ENCODE measurements at regions not wholly inside any gene's neighbourhood (a gene's known extent, or its start where the extent isn't known, plus 50 kb on each side); places are given as distances from the start of the nearest gene placed in this dataset.

DNA sequence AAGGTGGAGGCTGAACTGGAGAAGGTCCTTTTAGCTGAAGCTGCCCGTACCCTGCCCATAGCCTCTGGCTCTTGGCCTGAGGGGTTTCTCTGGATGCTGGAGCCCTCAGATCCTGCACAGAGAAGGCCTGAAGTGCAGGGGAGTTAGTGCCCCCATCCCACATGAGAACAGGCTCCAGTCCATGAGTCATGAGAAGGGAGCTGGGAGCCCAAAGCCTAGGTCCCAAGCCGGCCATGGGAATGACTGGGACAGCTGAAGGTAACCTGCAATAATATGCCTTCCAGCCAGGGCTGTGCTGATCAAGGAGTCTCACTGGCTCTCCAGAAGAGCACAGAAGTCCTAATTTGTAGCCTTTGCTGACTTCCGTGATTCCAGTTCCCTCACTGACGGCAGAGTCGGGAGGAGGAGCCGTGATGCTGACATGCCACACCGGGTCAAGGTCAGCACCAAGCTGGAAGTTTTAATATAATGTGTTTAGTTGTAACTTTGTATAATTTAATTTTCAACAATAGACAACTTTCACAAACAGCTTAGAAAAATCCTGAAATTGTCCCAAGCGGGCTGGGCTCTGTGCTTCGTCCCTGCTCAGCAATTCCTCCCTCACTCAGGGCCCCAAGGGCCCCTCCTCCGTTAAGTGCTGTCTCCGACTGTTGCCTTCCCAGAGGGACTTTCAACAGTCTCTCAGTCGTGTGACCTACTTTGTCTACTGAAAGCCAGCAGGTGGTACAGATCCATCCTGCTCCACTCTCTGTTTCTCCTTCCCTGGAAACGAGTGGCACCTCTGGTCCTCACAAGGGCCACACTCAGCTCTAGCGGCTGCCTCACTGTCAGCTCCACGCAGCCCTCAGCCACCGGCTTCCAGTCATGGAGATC is 387.8 kb downstream of the GADD45G start:
- TF ChIP-seq, protein P1, sequence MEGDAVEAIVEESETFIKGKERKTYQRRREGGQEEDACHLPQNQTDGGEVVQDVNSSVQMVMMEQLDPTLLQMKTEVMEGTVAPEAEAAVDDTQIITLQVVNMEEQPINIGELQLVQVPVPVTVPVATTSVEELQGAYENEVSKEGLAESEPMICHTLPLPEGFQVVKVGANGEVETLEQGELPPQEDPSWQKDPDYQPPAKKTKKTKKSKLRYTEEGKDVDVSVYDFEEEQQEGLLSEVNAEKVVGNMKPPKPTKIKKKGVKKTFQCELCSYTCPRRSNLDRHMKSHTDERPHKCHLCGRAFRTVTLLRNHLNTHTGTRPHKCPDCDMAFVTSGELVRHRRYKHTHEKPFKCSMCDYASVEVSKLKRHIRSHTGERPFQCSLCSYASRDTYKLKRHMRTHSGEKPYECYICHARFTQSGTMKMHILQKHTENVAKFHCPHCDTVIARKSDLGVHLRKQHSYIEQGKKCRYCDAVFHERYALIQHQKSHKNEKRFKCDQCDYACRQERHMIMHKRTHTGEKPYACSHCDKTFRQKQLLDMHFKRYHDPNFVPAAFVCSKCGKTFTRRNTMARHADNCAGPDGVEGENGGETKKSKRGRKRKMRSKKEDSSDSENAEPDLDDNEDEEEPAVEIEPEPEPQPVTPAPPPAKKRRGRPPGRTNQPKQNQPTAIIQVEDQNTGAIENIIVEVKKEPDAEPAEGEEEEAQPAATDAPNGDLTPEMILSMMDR (IDR thresholded peaks at IDR 0.05; ENCODE audit: low read length): no peak
- TF ChIP-seq EZH2phosphoT487 (IDR thresholded peaks at IDR 0.05; ENCODE audit: low read length): no peak
